NAMALWA (cell line): ENCODE measurements at regions not wholly inside any gene's neighbourhood (a gene's known extent, or its start where the extent isn't known, plus 50 kb on each side); places are given as distances from the start of the nearest gene placed in this dataset.

Experiments used
- DNase-seq: peaks from one replicate; pipeline ENCODE4 v3.0.0-alpha.2; 2015; ENCODE audit warnings: low spot score

- DNase-seq: no peak
Measured at GRCh38 chr3:99542767-99543518, 95.5 kb upstream of the COL8A1 start.

- DNase-seq: no peak
Measured at GRCh38 chr3:99541181-99541580, 97.2 kb upstream of the COL8A1 start.

- no peak for DNase-seq
Measured at GRCh38 chr3:99537416-99537815, 101.0 kb upstream of the COL8A1 start.

DNA sequence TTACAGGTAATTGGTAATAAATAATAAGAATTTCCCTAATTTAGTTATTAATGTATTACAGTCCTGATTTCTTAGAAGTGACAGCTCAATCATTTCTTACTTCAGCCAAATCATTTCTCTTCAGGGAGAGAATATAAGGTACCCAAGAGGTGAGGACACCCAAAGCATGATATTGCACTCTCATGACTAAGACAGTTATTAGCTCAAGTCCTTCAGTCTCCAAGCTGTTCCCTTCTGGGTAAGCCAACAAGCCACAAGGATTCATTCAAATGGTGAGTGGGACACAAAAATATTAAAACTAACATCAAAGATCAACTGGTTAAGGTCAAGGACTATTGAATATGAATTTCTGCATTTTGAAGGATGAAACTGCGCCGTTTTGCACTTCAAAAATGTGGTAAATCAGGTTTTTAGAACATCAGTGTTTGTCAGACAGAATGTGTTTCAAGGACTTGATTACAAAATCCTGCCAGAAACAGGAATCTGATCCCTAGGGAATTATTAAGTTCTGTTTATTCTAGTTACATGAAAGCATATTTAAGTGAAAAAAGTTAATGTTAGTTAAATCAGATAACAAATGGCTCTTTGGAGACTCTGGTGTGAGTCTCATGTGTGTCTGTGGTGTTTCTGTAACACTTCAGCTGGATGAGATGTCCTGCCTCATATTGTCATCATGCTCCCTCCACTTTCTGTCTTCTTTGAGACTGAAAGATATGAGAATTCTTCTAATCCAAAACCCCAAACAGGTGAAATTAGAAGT, 101.7 kb upstream of the COL8A1 start:
- no peak for DNase-seq

DNA sequence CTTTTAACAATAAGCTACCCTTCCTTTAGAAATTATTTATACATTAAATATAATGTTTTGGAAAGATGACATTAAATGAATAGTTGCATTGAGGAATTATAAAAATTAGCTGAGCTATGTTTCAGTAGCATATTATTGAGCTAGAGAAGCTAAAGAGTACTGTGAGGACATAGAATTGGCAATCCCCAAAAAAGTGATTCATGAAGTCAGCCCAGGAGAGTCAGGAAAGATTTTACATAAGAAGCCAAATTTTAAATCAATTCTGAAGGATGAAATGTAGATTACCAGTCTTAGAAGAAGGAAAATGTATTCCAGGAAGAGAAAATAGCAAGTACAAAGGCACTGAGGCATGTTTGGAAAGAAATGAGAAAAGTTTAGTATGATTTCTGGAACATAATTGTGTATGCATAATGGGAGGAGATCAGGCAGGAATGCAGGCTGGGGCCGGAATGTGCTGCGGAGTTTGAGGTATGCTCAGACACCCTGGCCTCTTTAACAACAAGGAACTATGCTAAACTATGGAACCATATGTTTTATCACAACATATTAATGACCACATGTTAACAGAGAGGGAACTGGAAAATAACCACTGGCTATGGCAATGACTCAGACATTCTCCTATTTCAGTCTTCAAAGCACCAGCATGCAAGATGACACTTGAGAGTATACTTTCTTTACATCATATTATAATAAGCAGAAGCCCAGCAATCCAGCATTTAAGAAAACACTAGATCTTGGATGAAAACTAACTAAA, 103.3 kb upstream of the COL8A1 start:
- no peak for DNase-seq

DNA sequence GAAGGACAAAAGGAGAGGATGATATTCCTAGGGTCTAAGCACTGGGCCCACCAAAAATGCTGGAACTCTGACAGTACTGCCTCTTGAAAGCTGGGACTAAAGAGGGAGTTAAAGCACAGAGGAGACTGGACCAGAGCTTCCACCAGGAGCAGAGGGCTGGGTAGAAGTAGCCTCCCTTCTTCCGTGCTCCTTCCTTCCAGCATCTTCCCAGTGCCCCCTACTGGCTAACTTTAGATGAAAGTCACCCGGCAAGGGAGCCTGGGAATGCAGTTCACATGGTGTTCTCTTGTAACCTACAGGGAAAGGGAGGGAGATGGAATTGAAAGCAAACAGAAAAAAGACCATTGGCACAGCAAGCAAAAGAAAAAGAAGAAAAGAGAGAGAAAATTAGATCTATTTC, 106.1 kb upstream of the COL8A1 start:
- peak; percentile 31 for DNase-seq

GRCh38 chr3:99529265-99529664, 109.1 kb upstream of the COL8A1 start:
- DNase-seq: no peak

- DNase-seq: no peak
Measured at GRCh38 chr3:99526921-99527320, 111.5 kb upstream of the COL8A1 start.

GRCh38 chr3:99524559-99524958, 113.8 kb upstream of the COL8A1 start:
- no peak for DNase-seq

DNA sequence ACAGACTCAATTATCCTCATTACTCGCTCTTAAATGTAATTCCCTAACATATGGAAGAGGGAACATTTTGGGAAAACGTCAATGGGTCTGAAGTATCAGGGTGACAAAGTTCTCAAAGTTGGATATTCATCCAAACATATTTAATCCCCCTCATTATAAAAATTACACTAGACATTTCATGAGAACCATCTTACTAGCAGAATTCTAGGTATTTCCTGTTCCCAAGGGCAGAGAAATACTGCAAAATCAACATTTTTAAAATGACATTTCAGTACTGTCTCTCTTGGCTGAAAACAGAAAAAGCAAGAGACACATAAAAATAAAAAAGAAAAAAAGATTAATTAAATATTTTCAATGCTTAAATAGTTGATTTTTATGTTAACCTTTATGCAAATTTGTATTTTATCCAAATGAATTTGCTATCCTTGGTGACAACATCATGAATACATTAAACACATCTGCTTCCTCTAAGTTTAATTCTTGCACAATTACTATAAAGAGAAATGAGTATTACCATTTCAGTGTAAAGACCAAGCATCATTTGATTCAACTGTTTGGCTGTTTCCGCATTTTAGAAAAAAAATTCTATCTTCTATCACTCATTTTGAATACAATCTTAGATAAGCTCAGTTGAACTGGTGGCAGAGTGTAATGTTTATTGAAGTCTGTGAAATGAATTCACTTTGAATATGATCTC, 114.8 kb upstream of the COL8A1 start:
- no peak for DNase-seq

DNA sequence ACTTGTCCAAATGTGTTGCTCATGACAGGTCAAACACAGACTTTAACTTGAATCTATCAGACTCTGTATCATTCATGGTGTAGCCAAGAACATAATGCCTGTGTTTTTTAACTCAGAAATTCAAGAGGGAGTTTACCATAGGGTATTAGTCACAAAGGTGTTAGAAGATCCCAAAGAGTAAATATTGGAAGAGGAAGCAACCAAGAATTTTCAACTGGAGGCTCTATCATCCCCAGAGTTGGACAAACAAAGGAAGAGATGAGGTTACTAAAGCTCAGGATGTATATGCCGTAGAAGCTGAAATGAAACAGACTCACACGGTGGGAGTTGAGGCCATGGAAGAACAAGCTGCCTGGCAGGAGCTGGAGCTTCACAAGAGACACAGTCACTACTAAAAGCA, 116.2 kb upstream of the COL8A1 start:
- DNase-seq: no peak

DNA sequence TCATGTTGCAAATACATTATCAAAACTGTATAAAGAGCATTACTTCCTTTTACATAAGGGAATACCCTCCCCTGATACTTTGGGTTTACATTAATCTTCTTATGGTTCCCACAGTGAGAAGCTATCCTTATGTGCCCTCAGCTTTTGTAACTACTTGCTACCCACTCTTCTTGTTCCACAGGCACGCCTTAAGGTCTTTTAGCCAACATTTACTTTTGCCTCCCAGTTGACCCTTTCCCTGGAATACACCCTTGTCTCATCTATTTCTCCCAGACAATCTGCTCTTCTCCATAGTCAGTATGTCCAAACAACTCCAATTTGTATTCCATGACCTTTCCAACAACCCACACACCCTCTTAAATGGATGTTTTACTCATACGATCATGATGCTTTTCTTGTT, 116.8 kb upstream of the COL8A1 start:
- DNase-seq: no peak

GRCh38 chr3:99520513-99520912, 117.9 kb upstream of the COL8A1 start:
- no peak for DNase-seq

- no peak for DNase-seq
Measured at GRCh38 chr3:99516936-99517335, 121.5 kb upstream of the COL8A1 start.

DNA sequence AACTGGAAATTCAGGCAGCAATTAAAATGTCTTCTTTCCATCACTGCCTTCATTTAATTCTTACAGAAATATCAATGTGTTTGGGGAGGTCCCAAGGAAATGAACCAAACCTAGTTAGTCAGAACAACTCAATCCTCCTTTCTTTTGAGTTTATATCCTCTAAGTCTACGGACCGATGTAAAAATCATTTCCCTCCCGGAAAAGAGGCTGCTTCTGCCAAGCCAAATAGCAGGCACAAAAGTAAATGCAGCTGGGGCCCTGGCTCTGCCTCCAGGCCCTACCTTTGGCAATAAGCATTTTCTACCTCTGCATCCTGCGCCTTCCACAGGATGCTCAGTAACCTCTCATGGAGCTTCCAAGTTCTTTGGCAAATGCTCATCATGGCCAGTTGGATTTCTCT, 122.5 kb upstream of the COL8A1 start:
- no peak for DNase-seq

DNA sequence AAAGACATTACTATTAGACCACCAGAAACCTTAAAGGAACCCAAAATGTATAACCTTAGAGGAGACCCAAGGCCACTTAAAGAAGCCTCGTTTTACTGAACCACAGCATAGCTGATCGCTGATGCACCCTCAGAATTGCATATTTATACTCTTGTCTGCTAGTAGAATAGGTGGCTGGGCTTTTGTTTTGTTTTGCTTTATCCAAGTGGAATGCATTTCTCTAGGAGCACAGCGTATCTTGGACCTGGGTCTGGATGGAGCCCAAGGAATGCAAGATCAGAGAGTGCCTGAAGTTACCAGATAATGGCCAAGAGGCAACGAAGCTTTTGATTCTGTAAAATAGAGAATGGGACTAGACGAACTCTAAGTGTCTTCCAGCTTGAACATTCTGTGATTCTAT, 129.2 kb upstream of the COL8A1 start:
- no peak for DNase-seq

DNA sequence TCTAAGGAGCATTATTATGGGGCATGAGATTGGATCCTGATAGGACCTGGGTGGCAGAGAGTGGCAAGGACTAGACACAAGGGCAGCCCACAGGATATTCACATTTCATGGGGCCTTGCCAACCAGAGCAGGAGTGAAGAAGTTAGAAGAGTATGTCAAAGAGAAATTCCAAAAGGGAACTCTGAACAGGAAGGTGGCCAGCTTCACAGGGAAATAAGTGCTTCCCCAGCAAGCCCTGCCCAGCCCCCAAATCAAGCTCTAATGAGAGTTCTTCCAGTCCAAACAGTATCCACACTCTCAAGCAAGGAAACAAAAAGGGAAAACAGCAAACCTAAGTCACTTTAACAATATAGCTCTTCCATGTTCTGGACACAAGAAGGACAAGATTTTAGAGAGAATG, 130.2 kb upstream of the COL8A1 start:
- no peak for DNase-seq

GRCh38 chr3:99505646-99506269, 132.6 kb upstream of the COL8A1 start:
- DNase-seq: no peak

DNA sequence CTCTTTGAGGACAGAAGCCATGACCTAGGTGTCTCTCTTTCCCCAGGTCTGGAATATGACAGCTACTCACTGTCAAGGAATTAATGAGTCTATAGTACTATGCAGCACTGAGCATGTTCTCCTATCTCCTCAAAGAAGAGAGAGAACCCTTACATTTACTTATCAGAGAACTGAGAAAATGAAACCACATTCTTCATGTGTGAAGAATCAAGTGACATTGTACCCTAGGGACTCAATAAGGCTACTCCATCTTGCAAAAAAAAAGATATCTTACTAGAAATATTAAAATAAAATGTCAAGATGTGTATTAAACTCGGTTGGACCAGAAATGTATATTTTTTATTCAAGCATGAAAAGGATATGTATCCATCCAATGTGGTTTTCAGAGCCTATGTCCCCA, 133.2 kb upstream of the COL8A1 start:
- no peak for DNase-seq

GRCh38 chr3:99504258-99504657, 134.1 kb upstream of the COL8A1 start:
- DNase-seq: no peak

- no peak for DNase-seq
Measured at GRCh38 chr3:99503350-99503749, 135.0 kb upstream of the COL8A1 start.

- no peak for DNase-seq
Measured at GRCh38 chr3:99502871-99503270, 135.5 kb upstream of the COL8A1 start.
